Right cardiac atrium (tissue), 5 donors: ENCODE measurements at regions not wholly inside any gene's neighbourhood (a gene's known extent, or its start where the extent isn't known, plus 50 kb on each side); places are given as distances from the start of the nearest gene placed in this dataset.

Experiments used
- ATAC-seq, 2 donors: fragments of 200-7000 bp; cut with Tn5 transposase; one replicate each; pipeline versions ENCODE4 v1.8.0 to v1.9.1; 2020; ENCODE audit warnings: moderate library complexity in 2 of 2, mild to moderate bottlenecking in 1 of 2
- DNase-seq, 3 donors: peaks; one replicate each; pipeline ENCODE4 v3.0.0-alpha.2; 2020
- H3K27ac ChIP-seq: one replicate; pipeline ENCODE4 v1.5.1; 2013; ENCODE audit warnings: mild to moderate bottlenecking, low read length, control low read depth, moderate library complexity
- H3K27me3 ChIP-seq: one replicate; pipeline ENCODE4 v1.6.1; 2013; ENCODE audit not compliant: control insufficient read depth, insufficient read depth
- H3K4me1 ChIP-seq: one replicate; pipeline ENCODE4 v1.6.1; 2013; ENCODE audit warnings: low read length; ENCODE audit not compliant: control insufficient read depth, insufficient read depth
- H3K4me3 ChIP-seq: one replicate; pipeline ENCODE4 v1.5.1; 2013; ENCODE audit warnings: low read length, control low read depth
- H3K9me3 ChIP-seq: one replicate; pipeline ENCODE4 v1.6.1; 2013; ENCODE audit warnings: low read length; ENCODE audit not compliant: control insufficient read depth
- WGBS: extraction: QIAGEN DNeasy Blood & Tissue Kit; methylation state at CpG from one replicate; pipeline ENCODE4 v1.1.7; 2013; 5-methylcytosine and 5-hydroxymethylcytosine counted together
- intact Hi-C, 4 donors: fragments of 100-400 bp; cut with DNase I; formaldehyde crosslinking; loops; one replicate each; pipeline versions ENCODE4 v1.11.0 to v1.14.0; 2022 to 2023
- donor health status: healthy with polysubstance abuse.
- donor health status: DM: no; HTN: yes; CAD: no.
- donor health status: DM: no; HTN: no; CAD: no.
- donor health status: DM: no; HTN: yes; CAD: no; lungs with severe emphysema.
- donor health status: DM: yes; HTN: yes; CAD: no.

DNA sequence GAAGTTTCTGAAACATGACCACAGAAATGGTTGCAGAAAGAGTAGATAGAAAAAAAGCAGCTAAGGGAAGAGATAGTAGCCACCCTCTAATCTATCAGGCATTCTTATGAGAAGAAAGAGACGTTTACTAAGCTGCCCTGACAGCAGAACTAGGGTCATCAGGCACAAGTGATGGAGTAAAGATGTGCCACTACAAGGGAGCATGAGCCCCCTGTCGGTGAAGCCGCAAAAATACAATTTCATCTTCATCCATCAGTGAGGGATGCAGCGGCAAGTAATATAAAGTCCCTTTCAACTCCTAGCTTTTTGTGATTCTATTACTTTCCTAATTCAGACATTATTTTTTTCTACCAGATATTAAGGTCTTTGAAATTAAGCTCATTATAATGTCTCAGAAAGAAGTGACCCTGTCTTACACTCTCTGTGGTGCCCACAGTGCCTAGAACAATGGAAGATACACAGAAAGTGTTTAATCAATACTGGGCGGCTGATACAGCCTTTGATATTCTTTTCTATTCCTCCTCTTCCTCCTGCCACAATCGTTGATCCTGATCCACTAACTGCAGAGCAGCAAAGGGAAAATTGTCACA, 651.6 kb downstream of the NTRK3 start:
- H3K4me3 ChIP-seq: no peak overlapping the region
- ATAC-seq (no peak), DNase-seq (no peak)
- H3K9me3 ChIP-seq: no peaks in the 10 kb centered on the region
- no peaks in the 10 kb centered on the region for H3K27me3 ChIP-seq
- intact Hi-C loops: no loop called here
- no peak overlapping the region for H3K27ac ChIP-seq
- peaks cover 5% of the 10 kb centered on the region for H3K4me1 ChIP-seq
- WGBS: 35% methylated on average over 6 of the region's 6 CpGs

DNA sequence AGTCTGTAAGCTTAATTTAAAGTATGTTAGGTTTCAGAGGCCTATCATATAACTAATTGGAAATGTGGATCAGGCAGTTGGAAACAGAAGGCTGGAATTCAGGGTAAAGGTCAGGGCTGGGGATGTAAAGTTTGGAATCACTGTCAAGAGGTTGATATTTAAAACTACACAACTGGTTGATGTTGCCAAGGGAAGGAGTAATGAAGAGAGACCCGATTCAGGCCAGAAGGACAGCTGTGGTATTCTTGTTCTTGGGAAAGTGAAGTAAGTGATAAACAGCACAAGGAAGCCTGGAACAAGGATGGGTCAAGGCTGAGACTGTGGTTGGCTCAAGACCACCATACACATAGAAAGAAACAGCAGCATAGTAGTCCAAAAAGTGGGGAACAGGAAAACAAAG, 654.2 kb downstream of the NTRK3 start:
- Histone ChIP-seq H3K4me3 (no peak overlapping the region), H3K9me3 (no peaks in the 10 kb centered on the region), H3K4me1 (peaks cover 3% of the 10 kb centered on the region), H3K27ac (no peak overlapping the region), H3K27me3 (no peaks in the 10 kb centered on the region)
- DNase-seq (no peak), ATAC-seq (no peak)
- 48% methylated on average over 1 of the region's 1 CpG for WGBS
- intact Hi-C loops: no loop called here

DNA sequence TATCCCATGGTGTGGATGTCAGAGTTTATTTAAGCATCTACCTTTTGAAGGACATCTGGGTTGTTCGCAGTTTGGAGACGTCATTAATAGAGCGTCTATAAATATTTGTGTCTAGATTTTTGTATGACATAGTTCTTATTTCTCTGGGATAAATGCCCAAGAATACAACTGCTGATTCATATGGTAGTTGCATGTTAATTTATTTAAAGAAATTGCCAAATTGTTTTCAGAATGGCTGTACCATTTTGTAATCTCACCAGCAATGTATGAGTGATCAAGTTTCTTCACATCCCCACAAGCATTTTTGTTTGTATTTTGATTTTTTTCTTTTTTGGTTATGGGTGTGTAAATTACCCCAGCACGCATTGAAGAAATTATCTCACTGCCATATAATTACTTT, 656.9 kb downstream of the NTRK3 start:
- no peak overlapping the region for H3K27ac ChIP-seq
- WGBS: 86% methylated on average over 4 of the region's 4 CpGs
- DNase-seq (no peak), ATAC-seq (no peak)
- H3K27me3 ChIP-seq: no peaks in the 10 kb centered on the region
- H3K4me1 ChIP-seq: peaks cover 3% of the 10 kb centered on the region
- intact Hi-C loops: no loop called here
- H3K4me3 ChIP-seq: no peak overlapping the region
- no peaks in the 10 kb centered on the region for H3K9me3 ChIP-seq

DNA sequence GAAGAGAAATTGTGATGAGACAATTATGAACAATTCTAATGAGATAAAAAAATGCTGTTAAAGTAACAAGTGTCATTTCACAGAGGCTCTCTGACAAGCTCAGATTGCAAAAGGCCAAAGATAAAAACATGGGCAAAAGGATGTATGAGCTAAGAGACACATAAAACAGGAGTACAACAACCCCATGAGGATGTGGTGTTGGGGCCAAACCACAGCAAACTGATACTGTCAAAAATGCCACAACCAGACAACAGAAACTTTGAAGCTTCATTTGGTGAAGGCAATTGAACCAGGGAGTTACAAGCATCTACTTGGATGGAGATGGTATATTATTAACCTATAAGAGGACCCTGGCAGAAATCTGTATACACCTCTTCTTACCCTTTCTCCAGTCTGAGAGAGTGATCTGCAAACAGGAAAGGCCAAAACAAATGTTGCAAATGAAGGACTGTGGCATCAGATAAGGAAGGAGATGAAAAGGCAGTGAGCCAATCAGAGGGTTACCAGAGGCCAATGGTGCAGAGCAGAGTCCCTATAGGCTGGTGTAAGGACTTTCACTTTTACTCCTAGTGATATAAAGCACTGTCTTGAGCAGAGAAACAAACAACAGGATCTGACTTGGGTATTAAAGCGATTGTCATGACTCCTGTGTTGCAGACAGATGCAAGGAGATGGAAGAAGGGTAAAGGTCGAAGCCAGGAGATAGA, 659.0 kb downstream of the NTRK3 start:
- ATAC-seq: no peak
- H3K4me1 ChIP-seq: peaks cover 2% of the 10 kb centered on the region
- H3K9me3 ChIP-seq: no peaks in the 10 kb centered on the region
- no peak overlapping the region for H3K27ac ChIP-seq
- WGBS: 71% methylated on average over 2 of the region's 2 CpGs
- H3K4me3 ChIP-seq: no peak overlapping the region
- DNase-seq: no peak
- intact Hi-C loops: no loop called here
- no peaks in the 10 kb centered on the region for H3K27me3 ChIP-seq

DNA sequence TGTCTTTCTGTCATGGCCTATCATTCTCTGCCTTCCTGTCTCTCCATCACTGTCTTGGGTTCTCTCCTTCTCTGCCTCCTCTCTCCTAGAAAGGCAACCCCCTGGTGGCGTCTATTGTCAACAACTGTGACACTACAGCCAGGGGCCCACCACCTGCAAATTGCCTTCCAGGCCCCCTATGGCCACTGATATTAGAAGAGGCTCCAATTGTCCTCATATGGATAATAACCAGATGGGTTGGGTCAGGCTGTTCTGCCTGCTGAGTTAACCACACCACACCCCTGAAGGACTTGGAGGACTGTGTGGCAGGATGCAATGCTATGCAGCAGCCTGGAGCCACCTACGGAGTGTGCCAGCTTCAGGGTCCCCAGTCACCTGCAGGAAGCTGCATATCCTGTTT, 665.0 kb downstream of the NTRK3 start:
- Histone ChIP-seq H3K27ac (no peak overlapping the region), H3K9me3 (no peaks in the 10 kb centered on the region), H3K4me1 (no peaks in the 10 kb centered on the region), H3K4me3 (no peak overlapping the region), H3K27me3 (no peaks in the 10 kb centered on the region)
- ATAC-seq (no peak), DNase-seq (no peak)
- 79% methylated on average over 2 of the region's 2 CpGs for WGBS
- intact Hi-C loops: no loop called here

DNA sequence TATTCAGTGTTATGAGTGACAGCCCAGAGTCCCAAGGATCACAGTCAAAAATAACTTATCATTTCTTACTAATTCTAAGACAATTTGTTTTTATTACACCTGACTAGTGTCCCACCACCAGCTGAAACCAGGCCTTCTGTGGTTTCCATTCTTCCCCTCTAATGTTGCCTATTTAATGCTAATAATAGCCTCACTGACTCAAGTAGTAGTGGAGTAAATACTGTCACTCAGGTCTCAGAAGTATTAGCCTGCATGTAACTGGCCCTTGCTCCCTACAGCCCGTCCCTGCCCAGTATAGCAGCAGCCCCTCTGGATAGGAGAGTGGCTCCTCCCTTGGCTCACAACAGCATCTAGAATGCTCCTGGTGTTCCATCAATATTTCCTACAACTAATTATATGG, 665.5 kb downstream of the NTRK3 start:
- Histone ChIP-seq H3K4me3 (no peak overlapping the region), H3K27me3 (no peaks in the 10 kb centered on the region), H3K27ac (no peak overlapping the region), H3K4me1 (no peaks in the 10 kb centered on the region), H3K9me3 (no peaks in the 10 kb centered on the region)
- DNase-seq: no peak
- no peak for ATAC-seq
- intact Hi-C loops: no loop called here
- 80% methylated on average over 1 of the region's 1 CpG for WGBS

- DNase-seq (no peak), ATAC-seq (no peak)
- H3K4me1 ChIP-seq: no peaks in the 10 kb centered on the region
- no peaks in the 10 kb centered on the region for H3K9me3 ChIP-seq
- intact Hi-C loops: no loop called here
- no peaks in the 10 kb centered on the region for H3K27me3 ChIP-seq
- H3K4me3 ChIP-seq: no peak overlapping the region
- no peak overlapping the region for H3K27ac ChIP-seq
- WGBS: 55% methylated on average over 2 of the region's 2 CpGs
Observed at GRCh38 chr15:87589134-87589533, 667.4 kb downstream of the NTRK3 start.

GRCh38 chr15:87582169-87582568, 674.4 kb downstream of the NTRK3 start:
- no peaks in the 10 kb centered on the region for H3K4me1 ChIP-seq
- H3K27ac ChIP-seq: no peak overlapping the region
- no peak for ATAC-seq
- WGBS: 60% methylated on average over 3 of the region's 3 CpGs
- no peaks in the 10 kb centered on the region for H3K9me3 ChIP-seq
- H3K4me3 ChIP-seq: no peak overlapping the region
- DNase-seq: no peak
- intact Hi-C loops: no loop called here
- no peaks in the 10 kb centered on the region for H3K27me3 ChIP-seq

GRCh38 chr15:87579537-87579936, 677.0 kb downstream of the NTRK3 start:
- ATAC-seq: no peak
- intact Hi-C loops: no loop called here
- 83% methylated on average over 9 of the region's 9 CpGs for WGBS

DNA sequence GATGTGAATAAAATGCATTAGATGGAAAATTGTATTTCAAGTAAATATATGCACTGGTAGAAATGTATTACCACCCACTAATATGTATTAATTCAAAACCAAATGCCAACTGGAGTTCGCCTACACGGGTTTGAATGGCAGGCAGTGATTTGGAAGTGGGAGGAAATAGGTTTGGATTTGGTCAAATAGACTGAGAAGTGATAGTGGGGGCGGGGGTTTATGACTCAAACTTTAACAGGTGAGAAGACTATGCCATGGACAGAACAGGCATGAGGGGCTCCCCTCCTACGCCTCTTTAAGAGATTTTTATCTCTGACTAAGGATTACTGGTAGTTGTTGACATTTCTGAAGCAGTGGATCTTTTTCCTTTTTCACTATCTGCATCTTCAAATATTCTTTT, 677.8 kb downstream of the NTRK3 start:
- Histone ChIP-seq H3K4me1 (no peaks in the 10 kb centered on the region), H3K9me3 (no peaks in the 10 kb centered on the region), H3K27me3 (no peaks in the 10 kb centered on the region), H3K4me3 (no peak overlapping the region), H3K27ac (no peak overlapping the region)
- ATAC-seq (no peak), DNase-seq (no peak)
- 69% methylated on average over 4 of the region's 4 CpGs for WGBS
- intact Hi-C loops: no loop called here

More at GRCh38 chr15:87579537-87579936, 677.0 kb downstream of the NTRK3 start:
- no peak overlapping the region for H3K4me3 ChIP-seq
- no peaks in the 10 kb centered on the region for H3K27me3 ChIP-seq
- no peak for DNase-seq
- no peak overlapping the region for H3K27ac ChIP-seq
- no peaks in the 10 kb centered on the region for H3K9me3 ChIP-seq
- H3K4me1 ChIP-seq: no peaks in the 10 kb centered on the region

- ATAC-seq (no peak), DNase-seq (no peak)
- Histone ChIP-seq H3K4me1 (no peaks in the 10 kb centered on the region), H3K4me3 (no peak overlapping the region), H3K27ac (no peak overlapping the region), H3K9me3 (no peaks in the 10 kb centered on the region), H3K27me3 (no peaks in the 10 kb centered on the region)
- intact Hi-C loops: no loop called here
- 86% methylated on average over 3 of the region's 3 CpGs for WGBS
Observed at GRCh38 chr15:87577336-87577735, 679.2 kb downstream of the NTRK3 start.
